PFSK-1 (cell line): ENCODE measurements at regions not wholly inside any gene's neighbourhood (a gene's known extent, or its start where the extent isn't known, plus 50 kb on each side); places are given as distances from the start of the nearest gene placed in this dataset.

Experiments used
- FOXP2 ChIP-seq: optimal IDR thresholded peaks from 2 replicates; pipeline ENCODE3; 2011; ENCODE audit warnings: borderline replicate concordance, control low read depth, inconsistent platforms; ENCODE audit not compliant: insufficient read depth; ENCODE audit errors: extremely low read length, extremely low read depth
- POLR2AphosphoS5 ChIP-seq: IDR thresholded peaks from 2 replicates; pipeline ENCODE4 v1.6.1; 2012; ENCODE audit warnings: low read depth, mild to moderate bottlenecking, control low read depth, low read length, moderate library complexity
- REST ChIP-seq, 2 experiments: IDR thresholded peaks; 2 replicates each; pipeline versions ENCODE4 v1.6.1 to v1.8.0; 2011 to 2012; ENCODE audit warnings: low read depth in 2 of 2, low read length in 2 of 2, control low read depth in 1 of 2, inconsistent platforms in 1 of 2, mild to moderate bottlenecking in 1 of 2, moderate library complexity in 1 of 2; ENCODE audit not compliant: insufficient read depth in 1 of 2
- SIN3A ChIP-seq: IDR thresholded peaks from 2 replicates; pipeline ENCODE4 v1.6.1; 2012; ENCODE audit warnings: mild to moderate bottlenecking, low read length, moderate library complexity, borderline replicate concordance; ENCODE audit not compliant: insufficient read depth
- TAF1 ChIP-seq: IDR thresholded peaks from 2 replicates; pipeline ENCODE4 v1.6.1; 2012; ENCODE audit warnings: low read length, control low read depth, borderline replicate concordance; ENCODE audit not compliant: insufficient read depth

- TF ChIP-seq POLR2AphosphoS5 (no peak), SIN3A (no peak), REST (IDR thresholded peaks at IDR 0.05; ENCODE audit: insufficient read depth in 1 of 2, low read depth in 2 of 2, low read length in 2 of 2) (no peak), FOXP2 (no peak), TAF1 (no peak)
Measured at GRCh38 chr18:30093376-30093775, 949.2 kb downstream of the DSC3 start.

- no peak for TF ChIP-seq SIN3A
- no peak for TF ChIP-seq FOXP2
- no peak for TF ChIP-seq REST (IDR thresholded peaks at IDR 0.05; ENCODE audit: insufficient read depth in 1 of 2, low read depth in 2 of 2, low read length in 2 of 2)
- TF ChIP-seq TAF1, result no peak
- TF ChIP-seq POLR2AphosphoS5, result no peak
Measured at GRCh38 chr18:30088238-30089015, 954.1 kb downstream of the DSC3 start.

GRCh38 chr18:30086351-30086750 lies 956.2 kb downstream of the DSC3 start:
- TF ChIP-seq POLR2AphosphoS5 (no peak), TAF1 (no peak), FOXP2 (no peak), REST (IDR thresholded peaks at IDR 0.05; ENCODE audit: insufficient read depth in 1 of 2, low read depth in 2 of 2, low read length in 2 of 2) (no peak), SIN3A (no peak)

- TF ChIP-seq FOXP2, result no peak
- no peak for TF ChIP-seq REST (IDR thresholded peaks at IDR 0.05; ENCODE audit: insufficient read depth in 1 of 2, low read depth in 2 of 2, low read length in 2 of 2)
- no peak for TF ChIP-seq POLR2AphosphoS5
- TF ChIP-seq TAF1, result no peak
- no peak for TF ChIP-seq SIN3A
Measured at GRCh38 chr18:30081122-30081521, 961.4 kb downstream of the DSC3 start.
